MM.1S (cell line): ENCODE measurements at regions not wholly inside any gene's neighbourhood (a gene's known extent, or its start where the extent isn't known, plus 50 kb on each side); places are given as distances from the start of the nearest gene placed in this dataset.

ENCODE experiments used
- DNase-seq: peaks from one replicate; pipeline ENCODE4 v3.0.0-alpha.2; 2015
- H2AFZ ChIP-seq: fragments of 300-600 bp; sonication (generic); 2 replicates; pipeline ENCODE4 v1.6.0; 2016; ENCODE audit warnings: antibody characterized with exemption, low read length
- H3F3A ChIP-seq: fragments of 300-600 bp; sonication (generic); 2 replicates; pipeline ENCODE4 v1.6.1; 2016; ENCODE audit warnings: mild to moderate bottlenecking, antibody characterized with exemption, low read length, moderate library complexity, mixed read lengths; ENCODE audit not compliant: insufficient read depth
- H3K27ac ChIP-seq: fragments of 300-600 bp; sonication (generic); 2 replicates; pipeline ENCODE4 v1.5.1; 2016; ENCODE audit warnings: mild to moderate bottlenecking, low read length
- H3K27me3 ChIP-seq: fragments of 300-600 bp; sonication (generic); replicated peaks from 2 replicates; pipeline ENCODE4 v1.6.0; 2016; ENCODE audit warnings: low read length; ENCODE audit not compliant: insufficient read depth
- H3K36me3 ChIP-seq: fragments of 300-600 bp; sonication (generic); replicated peaks from 2 replicates; pipeline ENCODE4 v1.6.1; 2016; ENCODE audit warnings: mild to moderate bottlenecking, low read length, mixed read lengths; ENCODE audit not compliant: insufficient read depth
- H3K4me1 ChIP-seq: fragments of 300-600 bp; sonication (generic); 2 replicates; pipeline ENCODE4 v1.6.1; 2016; ENCODE audit warnings: low read length, mixed read lengths
- H3K4me2 ChIP-seq: fragments of 300-600 bp; sonication (generic); 2 replicates; pipeline ENCODE4 v1.6.0; 2016; ENCODE audit warnings: low read depth, low read length
- H3K4me3 ChIP-seq: fragments of 300-600 bp; sonication (generic); 2 replicates; pipeline ENCODE4 v1.5.1; 2016; ENCODE audit warnings: low read length, mixed read lengths
- H3K79me2 ChIP-seq: fragments of 300-600 bp; sonication (generic); 2 replicates; pipeline ENCODE4 v1.6.1; 2016; ENCODE audit warnings: mixed run types, low read length, mixed read lengths
- H3K9ac ChIP-seq: fragments of 300-600 bp; sonication (generic); 2 replicates; pipeline ENCODE4 v1.6.1; 2016; ENCODE audit warnings: low read length, mixed read lengths
- H3K9me2 ChIP-seq: fragments of 300-600 bp; sonication (generic); replicated peaks from 2 replicates; pipeline ENCODE4 v1.6.1; 2016; ENCODE audit warnings: mild to moderate bottlenecking, low read length, mixed read lengths; ENCODE audit not compliant: insufficient read depth
- H3K9me3 ChIP-seq: fragments of 300-600 bp; sonication (generic); replicated peaks from 2 replicates; pipeline ENCODE4 v1.6.1; 2016; ENCODE audit warnings: mild to moderate bottlenecking, low read length, mixed read lengths; ENCODE audit not compliant: insufficient read depth
- H4K20me1 ChIP-seq: fragments of 300-600 bp; sonication (generic); 2 replicates; pipeline ENCODE4 v1.6.1; 2016; ENCODE audit warnings: mild to moderate bottlenecking, low read length, moderate library complexity, mixed read lengths; ENCODE audit not compliant: insufficient read depth
- CTCF ChIP-seq: fragments of 300-600 bp; sonication (generic); IDR thresholded peaks from 2 replicates; pipeline ENCODE4 v1.5.1; 2016; ENCODE audit warnings: antibody characterized with exemption, low read length, mixed read lengths
- EZH2 ChIP-seq: fragments of 300-600 bp; sonication (generic); optimal IDR thresholded peaks from 2 replicates; pipeline ENCODE3; 2017; ENCODE audit warnings: low read depth, mild to moderate bottlenecking, antibody characterized with exemption, low read length, mixed read lengths
- EZH2phosphoT487 ChIP-seq: fragments of 300-600 bp; sonication (generic); IDR thresholded peaks from 2 replicates; pipeline ENCODE4 v1.6.1; 2018; ENCODE audit warnings: antibody characterized with exemption, low read length

- H3K9me3 ChIP-seq, result no peaks in the 10 kb centered on the region
- no peak overlapping the region for H3K9ac ChIP-seq
- H3K4me2 ChIP-seq, result no peak overlapping the region
- H3K27ac ChIP-seq, result no peak overlapping the region
- H3K36me3 ChIP-seq, result no peaks in the 10 kb centered on the region
- no peak for DNase-seq
- no peaks in the 10 kb centered on the region for H3K9me2 ChIP-seq
- no peaks in the 10 kb centered on the region for H4K20me1 ChIP-seq
- H3K79me2 ChIP-seq, result no peaks in the 10 kb centered on the region
- no peak overlapping the region for H3K4me3 ChIP-seq
- no peak overlapping the region for H2AFZ ChIP-seq
- TF ChIP-seq CTCF (no peak), EZH2 (no peak), EZH2phosphoT487 (no peak)
- H3F3A ChIP-seq, result no peaks in the 10 kb centered on the region
- no peaks in the 10 kb centered on the region for H3K4me1 ChIP-seq
- no peaks in the 10 kb centered on the region for H3K27me3 ChIP-seq
These were observed 220.7 kb downstream of the LTN1 start for GRCh38 chr21:28771790-28772501.

DNA sequence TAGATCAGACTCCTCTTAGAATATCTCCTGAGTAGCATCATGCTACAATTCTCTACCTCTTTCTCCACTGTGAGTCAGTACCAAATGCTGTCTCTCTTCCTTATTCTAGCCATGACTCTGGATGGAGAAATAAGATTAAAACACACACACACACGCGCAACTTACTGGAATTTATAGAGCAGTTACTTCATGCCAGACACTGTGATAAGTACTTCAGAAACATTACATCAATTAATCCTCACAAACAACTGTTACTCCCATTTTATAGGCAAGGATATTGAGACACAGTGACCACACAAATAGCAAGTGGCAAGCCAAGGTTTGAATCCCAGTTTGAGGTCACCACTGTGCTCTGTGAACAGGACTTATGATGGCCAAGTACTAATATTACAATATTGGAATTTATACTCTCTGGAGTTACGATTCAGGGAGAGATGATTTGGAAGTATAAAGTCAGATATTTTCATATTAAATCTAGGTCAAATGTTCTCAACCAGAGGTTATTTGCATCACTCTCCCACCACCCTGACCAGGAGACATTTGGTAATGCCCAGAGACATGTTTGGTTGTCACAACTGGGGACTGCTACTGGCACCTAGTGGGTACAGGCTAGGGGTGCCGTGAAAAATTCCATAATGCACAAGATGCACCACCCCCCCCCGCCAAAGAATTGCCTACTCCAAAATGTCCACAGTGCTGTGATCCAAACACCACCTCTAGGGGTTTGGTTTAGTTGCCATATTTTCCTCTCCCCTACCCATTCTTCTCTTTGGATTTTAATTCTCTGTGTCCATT, 221.6 kb downstream of the LTN1 start:
- H3K27me3 ChIP-seq, result no peaks in the 10 kb centered on the region
- no peak for TF ChIP-seq CTCF
- no peak for TF ChIP-seq EZH2phosphoT487
- TF ChIP-seq EZH2, result no peak
- no peak overlapping the region for H3K4me2 ChIP-seq
- no peak overlapping the region for H3K9ac ChIP-seq
- no peaks in the 10 kb centered on the region for H3K4me1 ChIP-seq
- no peak overlapping the region for H3K4me3 ChIP-seq
- no peaks in the 10 kb centered on the region for H3K9me2 ChIP-seq
- no peaks in the 10 kb centered on the region for H4K20me1 ChIP-seq
- no peaks in the 10 kb centered on the region for H3F3A ChIP-seq
- DNase-seq, result no peak
- no peaks in the 10 kb centered on the region for H3K79me2 ChIP-seq
- H3K27ac ChIP-seq, result no peak overlapping the region
- no peak overlapping the region for H2AFZ ChIP-seq
- no peaks in the 10 kb centered on the region for H3K36me3 ChIP-seq
- H3K9me3 ChIP-seq, result no peaks in the 10 kb centered on the region

DNA sequence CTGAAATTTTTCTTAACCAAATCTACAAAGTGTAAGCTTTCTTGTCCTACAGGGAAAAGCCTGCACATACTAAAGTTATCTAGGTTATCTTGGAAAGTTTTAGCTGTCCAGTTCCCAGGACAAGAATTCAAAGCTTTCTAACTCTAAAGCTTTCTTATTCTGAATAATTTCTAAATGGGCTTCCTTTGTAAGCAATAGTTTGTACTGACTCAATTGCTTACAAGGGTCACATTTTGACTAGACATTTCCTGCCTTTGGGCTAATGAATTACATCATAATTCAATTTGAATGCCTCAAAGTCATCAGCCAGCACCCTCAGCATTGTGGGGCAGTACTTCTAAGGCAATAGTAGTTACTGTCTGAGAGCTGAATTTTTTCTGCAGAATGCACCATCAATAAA, 223.0 kb downstream of the LTN1 start:
- Histone ChIP-seq H3K4me1 (no peaks in the 10 kb centered on the region), H3K9me2 (no peaks in the 10 kb centered on the region), H3K27ac (no peak overlapping the region), H3K27me3 (no peaks in the 10 kb centered on the region), H3K79me2 (no peaks in the 10 kb centered on the region), H3K4me3 (no peak overlapping the region), H3F3A (no peaks in the 10 kb centered on the region), H3K9ac (no peak overlapping the region), H4K20me1 (no peaks in the 10 kb centered on the region), H3K9me3 (no peaks in the 10 kb centered on the region), H3K36me3 (no peaks in the 10 kb centered on the region), H2AFZ (no peak overlapping the region), H3K4me2 (no peak overlapping the region)
- no peak for DNase-seq
- TF ChIP-seq EZH2, result no peak
- no peak for TF ChIP-seq CTCF
- no peak for TF ChIP-seq EZH2phosphoT487
